ENCODE measurements at regions not wholly inside any gene's neighbourhood (a gene's known extent, or its start where the extent isn't known, plus 50 kb on each side); places are given as distances from the start of the nearest gene placed in this dataset.
A peak's percentile ranks its signal among the peaks of the same experiment; 100 is the strongest.

DNA sequence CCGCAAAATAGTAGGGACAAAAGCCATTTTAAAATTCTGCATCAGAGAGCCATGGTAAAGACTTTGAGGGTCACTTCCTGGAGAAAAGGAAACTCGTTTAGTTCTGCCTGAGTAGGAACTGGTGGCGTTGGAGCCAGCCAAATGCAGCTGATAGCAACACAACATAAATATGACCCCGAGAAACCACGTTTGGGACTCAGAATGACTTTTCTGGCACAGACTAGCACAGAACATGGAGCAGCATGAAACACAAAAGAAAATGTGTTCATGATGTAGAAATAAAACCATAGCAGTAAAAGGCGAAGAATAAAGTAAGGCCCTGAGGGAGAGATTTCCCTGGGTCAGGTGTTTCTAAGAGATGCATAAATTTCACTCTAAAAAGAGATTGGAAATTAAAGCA, 149.2 kb upstream of the KLHL29 start:
- DNase-seq = no peak

DNA sequence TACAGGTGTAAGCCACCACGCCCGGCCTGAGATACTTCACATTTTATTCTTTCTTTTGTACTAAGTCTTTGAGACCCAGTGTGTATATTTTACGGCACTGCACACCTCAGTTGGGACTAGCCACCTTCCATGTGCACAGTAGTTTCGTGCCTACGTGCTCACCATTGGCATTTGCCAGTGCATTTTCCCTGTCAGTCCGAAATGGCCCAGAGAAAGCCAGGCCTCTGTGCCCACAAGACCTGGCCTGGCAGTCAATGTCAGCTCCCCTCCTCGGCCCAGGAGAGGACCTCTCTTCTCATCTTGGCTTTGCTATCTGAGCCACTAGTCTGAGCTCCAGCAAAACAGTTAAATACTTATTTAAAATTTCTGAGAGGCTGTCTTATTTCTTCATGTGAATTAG, 147.8 kb upstream of the KLHL29 start:
- no peak for DNase-seq

DNA sequence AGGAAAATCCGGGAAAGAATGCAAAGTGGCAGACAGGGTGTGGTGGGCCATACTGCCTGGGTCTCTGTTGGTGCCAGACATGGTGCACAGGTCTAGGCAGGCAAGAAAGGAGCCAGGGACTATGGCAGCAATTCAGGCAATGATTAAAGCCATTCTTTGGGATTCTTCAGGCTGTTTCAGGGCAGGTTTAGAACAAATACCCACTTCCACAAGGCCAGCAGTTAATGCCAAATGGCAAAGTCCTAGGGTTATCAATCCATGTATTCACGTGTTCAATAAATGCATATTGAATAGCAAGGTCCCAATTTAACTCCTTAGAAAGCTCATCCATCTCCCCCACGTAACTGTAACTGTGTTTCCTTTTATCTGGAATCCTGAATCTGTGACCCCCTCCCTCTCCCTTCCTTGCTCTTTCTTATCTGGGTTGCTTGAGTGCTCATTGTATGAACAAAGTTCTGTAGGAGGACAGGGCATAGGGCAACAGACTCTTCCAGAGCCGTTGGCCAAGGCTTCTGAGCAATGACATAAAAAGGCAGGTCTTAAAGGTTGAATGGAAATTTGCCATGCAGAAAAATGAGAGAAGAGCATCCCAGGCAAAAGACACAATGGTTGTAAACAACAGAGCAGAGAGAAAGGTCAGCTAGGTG, 146.8 kb upstream of the KLHL29 start:
- DNase-seq = no peak

DNA sequence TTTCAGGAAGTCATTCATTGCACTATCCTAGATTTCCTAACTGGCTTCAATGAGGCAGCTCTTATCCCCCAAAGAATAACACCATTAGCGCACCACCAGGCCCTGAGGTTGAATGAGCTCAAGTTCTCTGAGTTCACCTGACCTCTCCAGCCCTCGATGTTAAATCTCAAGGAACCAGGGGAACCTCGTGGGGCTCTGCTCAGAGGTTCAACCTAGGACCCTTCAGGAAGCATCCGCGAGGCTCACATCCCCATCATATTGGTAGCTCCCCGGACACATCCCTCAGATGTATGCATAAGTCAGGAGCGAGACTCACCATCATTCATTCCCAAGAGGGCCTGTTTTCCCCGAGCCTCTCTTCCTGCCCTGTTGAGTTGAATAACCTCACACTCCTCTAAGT, 145.6 kb upstream of the KLHL29 start:
- DNase-seq = no peak

DNA sequence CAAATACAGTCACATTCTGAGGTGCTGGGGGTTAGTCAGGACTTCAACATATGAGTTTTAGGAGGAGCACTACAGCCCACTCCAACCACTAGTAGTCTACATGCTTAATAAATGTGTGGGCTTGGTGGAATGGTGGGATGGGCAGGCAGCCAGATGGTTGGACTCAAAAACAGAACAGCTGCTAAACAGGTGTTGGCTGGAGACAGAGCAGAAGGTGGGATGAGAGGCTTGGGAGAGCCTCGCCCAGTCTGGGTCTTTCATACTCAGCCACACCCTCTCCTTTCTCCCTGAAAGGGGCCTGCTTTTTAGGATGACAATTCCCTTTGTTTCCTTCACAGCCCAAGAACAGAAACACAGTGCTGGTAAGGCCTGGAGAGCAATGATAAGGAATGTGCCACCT, 143.9 kb upstream of the KLHL29 start:
- DNase-seq = no peak

DNA sequence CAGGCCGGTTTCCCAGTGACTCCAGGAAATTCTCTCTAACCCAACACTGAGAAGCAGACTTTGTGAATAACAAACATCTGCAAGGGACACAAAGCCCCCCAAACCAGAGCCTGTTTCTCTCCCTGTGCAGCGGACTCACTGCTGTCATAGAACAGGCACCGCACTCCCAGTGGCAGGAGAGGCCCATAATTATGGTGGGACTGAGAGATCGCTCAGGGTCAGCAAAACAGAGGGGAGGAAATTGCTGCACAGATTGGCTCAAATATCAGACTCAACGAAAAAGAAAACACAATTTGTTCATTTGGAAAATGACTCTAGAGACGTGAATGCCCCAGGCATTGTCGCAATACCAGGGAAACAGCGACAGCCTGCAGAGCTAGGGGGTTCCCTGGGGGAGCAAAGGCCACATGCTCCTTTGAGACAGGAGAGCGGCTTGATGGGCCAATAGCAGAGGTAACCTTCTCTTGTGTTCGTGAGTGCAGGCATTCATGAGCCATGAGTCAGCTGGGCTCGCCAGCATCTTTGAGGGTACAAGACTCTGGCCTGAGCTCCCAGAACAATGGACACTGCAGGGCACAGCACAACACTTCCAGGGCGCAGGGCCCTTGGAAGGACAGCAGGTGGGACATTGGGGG, 143.3 kb upstream of the KLHL29 start:
- DNase-seq = no peak

DNA sequence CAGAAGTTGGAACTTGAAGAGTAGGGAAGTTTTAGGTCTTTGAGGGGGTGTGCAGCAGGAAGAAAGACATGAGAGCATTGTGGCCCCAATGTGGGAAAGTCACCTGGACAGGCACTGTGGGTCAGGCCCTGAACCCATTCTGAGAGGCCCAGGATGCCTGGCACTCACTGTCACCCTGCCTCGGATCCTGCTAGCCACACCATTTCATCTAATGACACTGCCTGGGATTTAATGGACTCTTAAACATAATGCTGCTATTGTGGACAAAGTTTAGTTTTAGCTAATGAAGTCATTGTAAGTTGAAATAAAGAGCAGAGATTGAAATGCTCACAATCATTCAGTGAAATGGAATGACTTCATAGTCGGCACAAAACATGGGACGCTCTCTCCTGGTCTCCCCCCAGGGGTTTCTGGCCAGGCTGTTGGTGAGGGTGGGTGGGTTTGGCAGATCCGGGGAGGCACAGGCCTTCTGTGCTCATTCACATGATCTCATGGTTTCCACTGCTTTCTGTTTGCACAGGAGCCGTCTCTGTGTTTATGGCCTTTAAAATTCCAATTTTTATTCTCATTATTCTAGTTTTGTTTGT, 141.8 kb upstream of the KLHL29 start:
- DNase-seq = no peak

DNA sequence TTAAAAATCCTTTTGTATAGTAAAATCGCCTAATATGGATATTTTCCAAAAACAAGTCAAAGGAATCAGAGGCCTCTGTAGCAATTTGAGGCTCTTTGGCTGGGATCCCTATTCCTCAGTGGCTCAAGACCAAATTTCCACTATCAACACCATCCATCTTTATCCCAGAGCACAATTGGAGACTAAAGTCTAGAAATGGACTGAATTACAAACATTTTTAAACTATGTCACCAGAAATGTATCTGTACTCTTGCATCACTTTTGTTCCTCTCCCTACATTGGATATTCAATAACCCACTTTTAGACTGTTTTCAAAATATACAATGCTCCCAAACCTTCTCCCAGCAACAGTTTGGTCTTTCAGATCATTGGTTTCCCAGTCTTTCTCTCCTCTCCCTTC, 140.4 kb upstream of the KLHL29 start:
- DNase-seq = no peak

DNA sequence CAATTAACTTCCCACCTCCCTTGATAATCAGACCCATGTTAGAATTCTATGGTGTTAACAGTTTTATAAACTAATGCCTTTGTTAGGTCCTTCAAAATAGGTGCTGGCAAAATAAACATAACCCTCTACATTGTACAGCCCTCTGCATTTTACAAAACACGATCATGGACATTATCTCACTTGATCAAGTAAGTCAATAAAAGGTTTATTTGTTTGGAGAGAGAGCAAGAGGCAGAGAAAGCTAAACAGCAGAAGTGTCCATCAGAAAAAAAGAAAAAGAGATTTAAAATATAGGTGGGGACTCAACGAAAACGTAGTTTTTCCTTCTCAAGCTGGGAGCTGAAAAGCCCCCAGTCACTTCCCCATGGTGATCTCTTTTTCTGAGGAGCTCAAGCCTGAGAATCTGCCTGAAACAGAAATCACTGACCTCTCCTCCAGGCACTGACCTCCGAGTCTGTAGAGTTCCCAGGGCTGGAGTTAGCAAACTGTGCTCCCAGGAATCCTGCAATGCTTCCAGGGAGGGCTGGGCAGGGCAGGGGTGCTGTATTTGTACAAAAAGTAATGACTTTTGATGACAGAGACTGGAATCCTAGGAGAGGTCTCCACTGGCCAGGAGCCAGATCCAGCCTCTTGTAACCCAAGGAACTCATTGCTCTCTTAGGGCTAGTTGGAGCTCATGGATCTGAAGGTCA, 137.8 kb upstream of the KLHL29 start:
- DNase-seq = no peak

DNA sequence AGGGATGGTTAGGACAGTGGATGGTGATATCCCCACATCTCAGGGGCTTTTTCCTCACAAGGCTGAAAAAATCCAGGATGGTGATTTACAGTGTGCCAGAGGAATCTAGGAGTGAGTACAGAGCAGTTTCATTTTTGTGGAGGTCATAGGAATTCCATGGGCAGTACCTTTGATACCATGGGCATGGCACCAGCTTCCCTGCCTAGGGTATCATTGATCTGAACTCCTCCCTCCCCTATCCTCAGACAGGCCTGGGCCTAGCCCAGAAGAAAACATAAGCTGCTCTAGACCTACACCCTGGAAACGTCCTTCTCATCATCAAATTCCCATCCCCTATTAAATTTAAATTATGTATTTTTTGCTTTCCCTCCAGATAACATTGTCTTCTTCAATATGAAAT, 136.3 kb upstream of the KLHL29 start:
- DNase-seq = no peak

DNA sequence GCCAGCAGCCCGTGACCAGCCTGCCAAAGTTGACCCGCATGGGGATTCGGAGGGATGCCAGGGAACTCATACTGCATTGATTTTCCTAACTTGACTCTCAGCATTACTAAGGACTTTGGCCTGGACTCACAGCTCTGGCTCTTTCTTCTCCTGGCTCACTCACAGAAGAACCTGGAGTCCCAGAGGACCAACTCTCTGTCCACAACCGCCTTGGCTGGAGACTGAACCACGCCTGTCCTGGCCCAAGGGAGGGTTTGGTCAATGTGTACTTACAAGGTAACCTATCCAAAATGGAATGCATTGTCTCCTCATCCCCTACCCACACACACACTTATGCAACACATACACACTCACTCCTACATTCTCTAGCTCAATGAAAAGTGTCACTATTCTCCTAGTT, 135.6 kb upstream of the KLHL29 start:
- peak; percentile 68 for DNase-seq

DNA sequence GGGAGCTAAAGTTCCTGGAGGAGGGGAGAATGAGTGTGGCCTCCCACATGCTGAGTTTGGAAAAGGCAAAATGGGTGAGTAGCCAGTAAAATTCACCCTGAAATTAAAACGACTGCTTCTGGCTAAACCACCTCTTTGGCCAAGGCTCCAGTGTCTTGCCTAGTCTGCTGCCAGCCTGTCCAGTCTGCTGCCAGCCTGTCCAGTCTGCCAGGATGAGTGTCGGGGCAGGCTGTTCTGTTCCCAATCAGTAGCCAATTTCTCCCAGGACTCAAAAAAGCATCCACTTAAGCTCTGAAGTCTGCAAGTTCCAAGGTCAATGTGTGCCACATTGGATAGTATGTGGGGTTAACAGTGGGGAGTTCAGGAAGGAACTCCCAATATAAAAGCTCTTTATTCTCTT, 134.6 kb upstream of the KLHL29 start:
- DNase-seq = peak; percentile 55

DNA sequence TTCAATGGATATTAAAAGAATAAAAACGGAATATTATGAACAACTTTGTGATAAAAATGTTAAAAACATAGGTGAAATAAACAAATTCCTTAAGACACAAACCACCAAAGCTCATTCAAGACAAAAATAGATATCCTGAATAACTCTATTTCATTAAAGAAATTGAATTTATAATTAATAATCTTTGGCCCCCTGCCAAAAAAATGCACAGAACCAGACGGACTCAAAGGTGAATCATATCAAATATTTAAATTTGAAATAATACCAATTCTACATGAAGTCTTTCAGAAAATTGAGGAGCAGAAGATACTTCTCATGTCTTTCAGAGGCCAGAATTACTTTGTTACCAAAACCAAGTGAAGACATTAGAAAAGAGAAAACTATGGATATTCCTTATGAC, 128.3 kb upstream of the KLHL29 start:
- DNase-seq = no peak

DNA sequence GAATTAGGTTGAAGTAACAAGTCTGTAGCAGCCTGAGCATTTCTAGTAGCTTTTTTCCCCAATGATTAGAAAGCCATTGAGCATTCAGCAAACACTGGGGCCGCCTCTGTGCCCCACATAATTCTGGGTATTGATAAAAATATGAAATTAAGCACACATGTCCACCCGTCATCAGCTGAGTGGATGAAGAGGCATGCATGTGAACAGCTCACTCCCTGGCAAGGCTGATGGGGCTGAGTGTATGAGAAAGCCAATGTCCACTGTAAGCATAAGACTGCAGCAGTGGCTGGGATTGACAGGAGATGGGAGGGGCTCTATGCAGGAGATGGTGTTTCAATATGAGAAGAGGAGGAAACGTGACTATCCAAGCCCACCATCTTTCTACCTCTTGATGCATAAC, 124.4 kb upstream of the KLHL29 start:
- no peak for DNase-seq

DNA sequence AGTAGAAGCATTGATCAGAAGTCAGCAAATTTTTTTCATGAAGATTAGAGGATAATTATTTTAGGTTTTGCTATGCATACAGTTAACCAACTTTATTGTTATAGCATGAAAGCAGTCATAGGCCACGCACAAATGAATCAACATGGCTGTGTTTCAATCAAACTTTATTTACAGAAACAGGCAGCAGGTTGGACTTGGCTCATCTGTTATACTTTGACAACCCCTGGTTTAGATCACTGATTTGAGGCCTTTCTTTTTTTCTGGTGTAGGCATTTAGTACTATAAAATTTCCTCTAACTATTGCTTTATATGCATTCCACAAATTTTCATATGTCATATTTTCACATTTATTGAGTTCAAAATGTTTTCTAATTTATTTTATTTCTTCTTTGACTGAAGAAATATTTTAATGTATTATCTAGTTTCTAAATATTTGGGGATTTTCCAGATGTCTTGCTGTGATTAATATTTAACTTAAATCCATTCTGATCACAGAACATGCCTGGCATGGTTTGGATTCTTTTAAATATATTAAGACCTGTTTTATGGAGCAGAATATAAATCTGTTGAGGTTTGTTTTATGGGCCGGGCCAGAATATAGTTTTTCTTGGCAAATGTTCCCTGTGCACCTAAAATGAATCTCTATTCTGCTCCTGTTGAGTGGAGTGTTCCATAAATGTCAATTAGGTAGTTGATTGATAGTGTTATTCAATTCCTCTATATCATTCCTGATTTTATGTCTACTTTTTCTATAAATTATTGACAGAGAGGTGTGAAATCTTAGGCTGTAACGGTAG, 116.3 kb upstream of the KLHL29 start:
- no peak for DNase-seq

DNA sequence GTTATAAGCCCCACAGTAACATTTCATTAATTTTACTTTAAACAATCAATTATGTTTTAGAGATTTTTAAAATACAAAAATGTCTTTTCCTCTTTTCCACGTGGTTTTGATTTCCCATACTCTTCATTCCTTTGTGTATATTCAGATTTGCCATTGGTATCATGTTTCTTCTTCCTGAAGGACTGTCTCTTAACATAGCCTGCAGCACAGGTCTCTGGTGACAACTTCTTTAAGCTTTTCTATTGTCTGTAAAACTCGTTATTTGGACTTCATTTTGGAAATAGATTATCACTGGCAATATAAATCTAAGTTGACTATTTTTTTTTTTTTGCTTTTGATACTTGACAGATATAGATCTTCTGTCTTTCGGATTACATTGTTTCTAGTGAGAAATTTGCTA, 115.2 kb upstream of the KLHL29 start:
- DNase-seq = no peak

DNA sequence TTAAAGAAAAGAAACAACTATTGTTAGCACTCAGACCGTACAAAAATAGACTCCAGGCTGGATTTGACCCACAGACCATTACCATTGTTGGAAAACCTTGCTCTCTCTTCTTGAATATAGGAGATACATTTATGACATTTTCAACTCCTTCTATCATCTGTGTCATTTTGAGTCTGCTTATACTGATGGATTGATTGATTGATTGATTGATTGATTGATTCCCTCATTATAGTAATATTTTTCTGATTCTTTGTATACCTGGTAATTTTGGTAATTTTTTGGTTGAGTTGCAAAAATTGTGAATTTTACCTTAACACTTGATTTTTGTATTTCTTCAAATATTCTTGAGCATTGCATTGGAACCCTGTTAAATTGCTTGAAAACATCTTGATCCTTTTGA, 114.2 kb upstream of the KLHL29 start:
- no peak for DNase-seq

DNA sequence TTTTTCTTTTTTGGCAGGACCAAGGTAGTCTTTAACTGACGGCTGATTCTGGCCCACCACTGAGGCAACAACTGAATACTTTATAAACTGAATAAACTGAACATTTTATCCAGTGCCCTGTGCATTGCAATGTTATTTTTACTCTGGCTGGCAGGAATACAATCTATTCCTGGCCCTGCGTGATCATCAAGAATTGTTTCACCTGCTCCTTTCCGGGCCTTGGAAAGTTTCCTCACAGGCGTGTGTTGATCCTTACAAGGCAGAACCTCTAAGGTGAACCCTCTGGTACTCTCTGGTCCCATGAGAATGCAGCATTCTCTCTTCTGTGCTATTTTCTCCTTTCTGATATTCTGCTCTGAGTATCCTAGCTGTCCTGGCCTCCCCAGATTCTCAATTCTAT, 113.7 kb upstream of the KLHL29 start:
- no peak for DNase-seq

DNA sequence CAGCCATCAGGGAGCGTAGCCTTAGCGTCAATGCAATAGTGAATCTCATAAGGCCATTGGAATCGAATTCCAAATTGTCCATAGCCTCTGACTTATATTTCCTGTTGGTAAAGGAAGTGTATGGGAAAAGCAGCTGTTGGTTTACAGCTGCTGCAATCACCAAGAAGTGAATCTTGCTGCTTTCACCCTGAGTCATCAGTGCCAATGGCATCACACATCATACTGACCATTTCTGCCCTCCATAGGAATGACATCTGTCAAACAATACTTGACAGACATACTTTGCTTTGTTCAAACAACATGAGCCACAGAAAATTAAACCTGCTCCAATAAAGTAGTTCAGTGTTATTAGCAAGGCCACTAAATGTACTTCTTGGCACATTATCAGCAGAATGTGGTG, 111.2 kb upstream of the KLHL29 start:
- DNase-seq = no peak

DNA sequence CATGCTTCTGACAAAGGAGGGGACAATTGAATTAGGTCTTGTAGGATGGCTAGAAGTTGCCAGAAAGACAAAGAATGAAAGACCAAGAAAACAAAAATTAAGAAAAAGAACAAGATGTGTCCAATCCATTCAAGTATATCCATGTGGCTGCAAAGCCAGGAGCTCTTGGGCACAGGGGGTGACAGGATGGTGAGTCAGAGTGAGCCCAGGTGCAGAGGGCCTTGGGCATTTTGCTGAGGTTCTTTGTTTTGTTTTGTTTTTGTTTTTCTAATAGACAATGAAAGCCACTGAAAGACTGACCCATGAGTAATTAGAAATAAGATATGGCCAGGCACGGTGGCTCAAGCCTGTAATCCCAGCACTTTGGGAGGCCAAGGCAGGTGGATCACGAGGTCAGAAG, 104.6 kb upstream of the KLHL29 start:
- no peak for DNase-seq

DNA sequence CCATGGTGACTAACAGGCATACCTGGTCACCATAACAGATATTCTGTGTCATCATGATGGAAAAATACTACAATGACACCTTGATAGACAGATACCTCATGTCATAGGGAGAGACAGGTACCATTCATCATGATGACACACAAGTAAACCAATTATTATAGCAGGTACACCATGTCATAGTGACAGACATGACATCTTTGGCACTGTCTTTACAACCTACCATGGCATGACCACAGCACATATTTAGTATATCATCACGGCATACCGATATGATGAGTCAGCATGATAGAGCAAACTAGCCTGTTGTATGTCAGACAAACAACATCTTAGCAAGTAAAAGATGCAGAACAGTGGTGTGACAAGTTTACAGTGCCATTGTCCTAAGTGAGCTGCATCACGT, 101.3 kb upstream of the KLHL29 start:
- DNase-seq = no peak

DNA sequence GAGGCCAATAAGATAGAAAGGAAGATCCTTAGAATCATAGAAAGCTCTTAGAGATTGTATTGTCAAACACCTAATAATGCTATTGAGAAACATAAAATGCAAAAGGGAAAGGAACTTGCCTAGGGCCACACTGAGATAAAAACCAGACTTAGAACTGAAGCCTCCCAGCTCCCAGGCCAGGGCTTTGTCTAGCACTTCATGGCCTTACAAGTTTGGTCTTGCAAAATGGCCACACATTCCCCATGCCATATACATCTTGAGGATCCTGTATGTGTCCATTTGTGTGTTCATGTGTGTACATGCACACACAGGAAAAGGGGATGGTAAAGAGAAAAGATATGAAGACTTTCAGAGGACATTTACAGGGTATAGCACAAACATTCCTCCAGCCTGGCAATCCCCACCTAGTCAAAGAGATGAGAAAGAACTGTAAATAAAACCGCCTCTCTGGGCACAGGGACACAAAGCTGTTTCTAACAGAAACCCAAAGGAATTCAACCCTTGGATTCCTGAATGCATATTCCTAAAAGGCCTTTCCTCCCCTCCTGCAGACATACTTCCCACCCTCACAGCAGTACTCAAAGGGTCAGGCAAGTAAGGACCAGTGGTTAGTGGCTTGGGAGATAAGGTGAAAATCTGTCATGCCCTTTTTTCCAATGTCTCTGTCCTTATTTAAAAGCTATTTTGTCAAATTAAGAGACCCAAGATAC, 99.7 kb upstream of the KLHL29 start:
- no peak for DNase-seq
